ENCODE measurements at regions not wholly inside any gene's neighbourhood (a gene's known extent, or its start where the extent isn't known, plus 50 kb on each side); places are given as distances from the start of the nearest gene placed in this dataset.

GRCh38 chrY:9018401-9018800, 318.9 kb upstream of the TSPY4 start:
- ATAC-seq (ENCODE audit: insufficient number of reproducible peaks, low FRiP score, low read depth) (no peak), DNase-seq (ENCODE audit: low spot score) (no peak)
- Histone ChIP-seq H3K4me3 (no peak overlapping the region), H3K27ac (no peak overlapping the region), H3K9me3 (no peaks in the 10 kb centered on the region), H3K36me3 (no peaks in the 10 kb centered on the region), H3K4me1 (ENCODE audit: control insufficient read depth in 1 of 2, low read depth in 2 of 2) (no peaks in the 10 kb centered on the region), H3K27me3 (replicated peaks; ENCODE audit: insufficient read depth) (no peaks in the 10 kb centered on the region)
- TF ChIP-seq, protein P1, sequence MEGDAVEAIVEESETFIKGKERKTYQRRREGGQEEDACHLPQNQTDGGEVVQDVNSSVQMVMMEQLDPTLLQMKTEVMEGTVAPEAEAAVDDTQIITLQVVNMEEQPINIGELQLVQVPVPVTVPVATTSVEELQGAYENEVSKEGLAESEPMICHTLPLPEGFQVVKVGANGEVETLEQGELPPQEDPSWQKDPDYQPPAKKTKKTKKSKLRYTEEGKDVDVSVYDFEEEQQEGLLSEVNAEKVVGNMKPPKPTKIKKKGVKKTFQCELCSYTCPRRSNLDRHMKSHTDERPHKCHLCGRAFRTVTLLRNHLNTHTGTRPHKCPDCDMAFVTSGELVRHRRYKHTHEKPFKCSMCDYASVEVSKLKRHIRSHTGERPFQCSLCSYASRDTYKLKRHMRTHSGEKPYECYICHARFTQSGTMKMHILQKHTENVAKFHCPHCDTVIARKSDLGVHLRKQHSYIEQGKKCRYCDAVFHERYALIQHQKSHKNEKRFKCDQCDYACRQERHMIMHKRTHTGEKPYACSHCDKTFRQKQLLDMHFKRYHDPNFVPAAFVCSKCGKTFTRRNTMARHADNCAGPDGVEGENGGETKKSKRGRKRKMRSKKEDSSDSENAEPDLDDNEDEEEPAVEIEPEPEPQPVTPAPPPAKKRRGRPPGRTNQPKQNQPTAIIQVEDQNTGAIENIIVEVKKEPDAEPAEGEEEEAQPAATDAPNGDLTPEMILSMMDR (IDR thresholded peaks at IDR 0.05) = no peak

DNA sequence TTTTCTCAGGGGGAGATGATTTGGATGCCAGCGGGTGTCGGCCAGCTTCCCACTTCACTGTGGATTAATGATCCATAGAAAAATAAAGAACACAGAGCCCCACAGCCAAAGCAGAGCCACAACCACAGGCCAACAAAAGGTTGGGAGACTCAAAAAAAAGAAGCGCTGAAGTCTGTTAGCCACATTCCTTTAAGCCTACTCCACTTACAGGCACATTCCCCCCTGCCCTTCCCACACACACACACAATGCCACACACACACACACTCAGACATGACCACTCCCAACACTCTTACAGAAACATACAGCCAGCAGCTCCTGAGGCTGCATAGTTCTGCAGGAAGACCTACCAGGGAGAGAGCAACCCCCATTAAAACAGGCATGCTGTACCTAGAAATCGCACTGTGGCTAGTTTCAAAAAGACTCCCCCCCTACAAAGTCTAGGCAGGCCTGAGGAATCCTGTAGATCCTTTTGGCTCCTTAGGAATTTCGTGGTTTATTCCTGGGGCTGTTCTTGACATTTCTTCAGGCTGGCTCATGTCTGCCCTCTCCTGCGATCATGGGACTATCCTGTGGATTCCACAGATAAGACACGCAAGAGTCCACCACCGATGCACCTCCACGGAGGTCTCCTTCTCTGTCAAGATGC, 309.4 kb upstream of the TSPY4 start:
- Histone ChIP-seq H3K9me3 (no peaks in the 10 kb centered on the region), H3K27ac (no peak overlapping the region), H3K4me3 (no peak overlapping the region), H3K36me3 (no peaks in the 10 kb centered on the region), H3K27me3 (replicated peaks; ENCODE audit: insufficient read depth) (no peaks in the 10 kb centered on the region), H3K4me1 (ENCODE audit: control insufficient read depth in 1 of 2, low read depth in 2 of 2) (no peaks in the 10 kb centered on the region)
- DNase-seq (ENCODE audit: low spot score) (no peak), ATAC-seq (ENCODE audit: insufficient number of reproducible peaks, low FRiP score, low read depth) (no peak)
- TF ChIP-seq, protein P1 (IDR thresholded peaks at IDR 0.05) = no peak

GRCh38 chrY:9029929-9030328, 307.3 kb upstream of the TSPY4 start:
- H3K4me3 ChIP-seq = no peak overlapping the region
- no peaks in the 10 kb centered on the region for H3K9me3 ChIP-seq
- H3K36me3 ChIP-seq = no peaks in the 10 kb centered on the region
- TF ChIP-seq, protein P1 (IDR thresholded peaks at IDR 0.05) = no peak
- no peak for ATAC-seq (ENCODE audit: insufficient number of reproducible peaks, low FRiP score, low read depth)
- no peaks in the 10 kb centered on the region for H3K4me1 ChIP-seq (ENCODE audit: control insufficient read depth in 1 of 2, low read depth in 2 of 2)
- no peaks in the 10 kb centered on the region for H3K27me3 ChIP-seq (replicated peaks; ENCODE audit: insufficient read depth)
- DNase-seq (ENCODE audit: low spot score) = no peak
- H3K27ac ChIP-seq = no peak overlapping the region

DNA sequence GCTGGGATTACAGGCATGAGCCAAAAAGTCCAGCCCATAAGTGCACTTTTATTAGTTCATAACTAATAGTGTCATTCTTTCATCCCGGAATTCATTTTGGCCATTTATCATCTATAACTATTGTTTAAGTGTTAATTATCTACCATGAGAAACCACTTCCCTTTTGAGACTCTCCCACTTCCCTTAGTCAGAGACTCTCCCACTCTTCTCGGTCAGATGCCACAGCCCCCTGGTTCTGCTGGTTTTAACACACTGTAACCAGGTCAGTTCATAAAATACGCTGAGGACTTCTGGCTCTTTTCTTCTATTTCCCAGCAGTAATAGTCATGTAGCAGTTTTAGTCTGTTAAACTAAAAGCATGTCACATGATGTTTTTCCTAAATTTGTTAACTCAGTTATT, 303.0 kb upstream of the TSPY4 start:
- Histone ChIP-seq H3K27me3 (replicated peaks; ENCODE audit: insufficient read depth) (no peaks in the 10 kb centered on the region), H3K27ac (no peak overlapping the region), H3K9me3 (no peaks in the 10 kb centered on the region), H3K4me1 (ENCODE audit: control insufficient read depth in 1 of 2, low read depth in 2 of 2) (no peaks in the 10 kb centered on the region), H3K4me3 (no peak overlapping the region), H3K36me3 (no peaks in the 10 kb centered on the region)
- TF ChIP-seq, protein P1 (IDR thresholded peaks at IDR 0.05) = no peak
- DNase-seq (ENCODE audit: low spot score) (no peak), ATAC-seq (ENCODE audit: insufficient number of reproducible peaks, low FRiP score, low read depth) (no peak)

DNA sequence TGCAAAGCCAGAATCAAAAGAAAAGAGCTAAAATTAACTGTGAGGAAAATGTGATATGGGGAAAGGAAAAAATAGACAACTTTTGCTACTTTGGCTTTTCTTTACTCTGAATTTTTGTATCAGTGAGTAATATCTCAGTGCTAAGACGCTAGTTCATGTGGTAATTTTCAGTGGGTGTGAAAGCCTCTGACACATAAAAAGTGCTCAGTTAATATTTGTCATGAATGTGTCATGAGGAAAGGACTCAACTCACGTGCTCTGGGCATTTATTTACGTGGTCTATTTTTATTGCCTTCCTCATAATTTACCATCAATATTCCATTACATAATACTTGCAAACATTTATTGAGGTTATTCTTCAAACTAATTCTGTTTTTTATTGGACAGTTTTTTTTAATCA, 302.0 kb upstream of the TSPY4 start:
- ATAC-seq (ENCODE audit: insufficient number of reproducible peaks, low FRiP score, low read depth) (no peak), DNase-seq (ENCODE audit: low spot score) (no peak)
- TF ChIP-seq, protein P1 (IDR thresholded peaks at IDR 0.05) = no peak
- Histone ChIP-seq H3K36me3 (no peaks in the 10 kb centered on the region), H3K27me3 (replicated peaks; ENCODE audit: insufficient read depth) (no peaks in the 10 kb centered on the region), H3K27ac (no peak overlapping the region), H3K4me3 (no peak overlapping the region), H3K9me3 (no peaks in the 10 kb centered on the region), H3K4me1 (ENCODE audit: control insufficient read depth in 1 of 2, low read depth in 2 of 2) (no peaks in the 10 kb centered on the region)

All from thoracic aorta (tissue), 2 donors.